HG02571 (cell line): ENCODE measurements at regions not wholly inside any gene's neighbourhood (a gene's known extent, or its start where the extent isn't known, plus 50 kb on each side); places are given as distances from the start of the nearest gene placed in this dataset.

Experiments
- ATAC-seq: cut with Tn5 transposase; IDR thresholded peaks from one replicate; pipeline ENCODE4 v1.9.1; 2021; ENCODE audit warnings: mild to moderate bottlenecking, moderate library complexity; ENCODE audit not compliant: unreplicated experiment

GRCh38 chr21:40976198-40977109, 129.5 kb upstream of the DSCAM start:
- ATAC-seq = no peak

GRCh38 chr21:40985370-40985769, 138.4 kb upstream of the DSCAM start:
- ATAC-seq = no peak

GRCh38 chr21:40990366-40990765, 143.4 kb upstream of the DSCAM start:
- no peak for ATAC-seq

DNA sequence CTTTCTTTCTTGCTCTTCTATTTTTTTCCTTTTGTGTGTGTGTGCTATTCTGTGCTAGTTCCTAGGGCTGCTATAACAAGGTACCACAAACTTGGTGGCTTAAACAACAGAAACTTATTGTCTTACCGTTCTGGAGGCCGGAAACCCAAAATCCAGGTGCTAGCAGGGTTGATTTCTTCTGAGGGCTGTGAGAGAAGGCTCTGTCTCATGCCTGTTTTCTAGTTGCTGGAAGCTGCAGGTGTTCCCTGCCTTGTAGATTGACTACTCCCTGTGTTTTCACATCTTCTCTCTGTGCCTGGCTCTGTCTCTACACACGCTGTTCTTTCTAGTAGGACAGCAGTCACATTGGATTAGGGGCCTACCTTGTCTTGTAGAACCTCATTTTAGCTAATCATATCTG, 150.9 kb upstream of the DSCAM start:
- no peak for ATAC-seq

DNA sequence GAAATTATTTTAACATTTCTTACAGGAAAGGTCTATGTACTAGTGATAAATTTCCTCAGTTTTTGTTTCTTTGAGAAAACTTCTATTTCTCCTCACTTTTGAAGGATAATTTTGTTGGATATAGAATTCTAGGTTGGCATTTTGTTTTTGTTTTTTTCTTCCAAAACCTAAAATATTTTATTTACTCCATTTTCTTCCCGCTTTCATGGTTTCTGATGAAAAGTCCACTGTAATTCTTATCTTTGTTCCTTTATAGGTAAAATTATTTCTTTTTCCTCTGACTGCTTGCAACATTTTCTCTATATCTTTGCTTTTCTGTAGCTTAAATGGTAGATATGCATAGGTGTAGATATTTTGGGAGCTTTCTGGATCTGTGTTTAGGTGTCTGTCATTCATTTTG, 153.9 kb upstream of the DSCAM start:
- ATAC-seq = no peak

- no peak for ATAC-seq
These were observed 159.7 kb upstream of the DSCAM start for GRCh38 chr21:41006636-41007035.

DNA sequence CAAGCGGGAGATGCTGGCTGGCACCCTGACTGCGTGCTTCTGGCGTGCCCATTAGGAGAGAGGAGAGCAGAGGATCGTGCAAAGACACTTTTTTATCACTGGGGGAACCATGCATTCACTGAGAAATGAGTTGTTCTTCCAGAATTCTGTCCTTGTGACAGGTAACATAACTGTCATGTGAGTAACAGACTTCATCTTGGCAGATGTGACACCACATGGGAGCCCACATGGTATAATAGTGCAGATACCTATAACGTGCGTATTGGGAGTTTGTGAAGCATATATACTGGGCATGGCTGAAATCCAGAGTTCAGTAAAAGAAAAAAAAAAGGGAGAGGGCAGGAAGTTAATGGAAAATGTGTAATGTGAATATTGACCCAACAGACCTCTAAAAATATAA, 159.6 kb upstream of the BACE2 start:
- no peak for ATAC-seq

DNA sequence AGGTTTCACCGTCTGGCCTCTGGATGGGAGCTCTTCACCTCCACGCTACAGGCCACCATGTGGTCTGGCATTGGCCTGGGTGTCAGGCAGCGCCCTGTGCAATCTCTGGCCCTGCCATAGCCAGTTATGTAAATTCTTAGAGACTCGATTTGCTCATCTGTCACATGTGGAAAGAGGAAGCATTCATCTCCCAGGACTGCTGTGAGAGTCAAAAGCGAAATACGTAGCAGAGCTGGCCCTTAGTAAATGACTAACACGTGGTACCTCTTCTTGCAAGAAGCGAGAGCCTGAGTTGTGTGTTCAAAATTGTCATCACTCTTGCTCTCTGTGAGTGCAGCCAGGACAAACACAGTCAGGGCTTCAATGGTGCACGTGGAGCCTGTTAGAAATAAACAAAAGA, 159.0 kb upstream of the BACE2 start:
- no peak for ATAC-seq

GRCh38 chr21:41009398-41010100, 158.4 kb upstream of the BACE2 start:
- ATAC-seq = no peak

DNA sequence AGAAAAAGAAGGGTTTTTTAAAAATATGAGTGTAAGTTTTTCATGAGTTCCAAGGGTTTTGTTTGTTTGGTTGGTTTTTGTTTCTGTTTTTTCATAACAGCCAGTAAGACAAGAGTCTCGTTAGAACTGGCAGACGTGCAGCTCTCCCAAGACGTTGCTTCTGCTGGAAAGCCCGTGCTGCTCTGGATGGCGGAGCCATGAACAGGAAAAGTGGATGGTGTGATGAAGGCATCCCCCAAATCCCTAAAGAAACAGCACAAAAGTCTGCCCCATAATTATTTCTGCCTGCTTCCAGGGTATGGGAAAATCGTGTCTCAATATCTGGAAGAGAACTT, 157.9 kb upstream of the BACE2 start:
- ATAC-seq = no peak

- ATAC-seq = no peak
These were observed 156.7 kb upstream of the BACE2 start for GRCh38 chr21:41011098-41011731.

GRCh38 chr21:41011951-41012366, 156.0 kb upstream of the BACE2 start:
- no peak for ATAC-seq

GRCh38 chr21:41012425-41012824, 155.5 kb upstream of the BACE2 start:
- ATAC-seq = no peak

DNA sequence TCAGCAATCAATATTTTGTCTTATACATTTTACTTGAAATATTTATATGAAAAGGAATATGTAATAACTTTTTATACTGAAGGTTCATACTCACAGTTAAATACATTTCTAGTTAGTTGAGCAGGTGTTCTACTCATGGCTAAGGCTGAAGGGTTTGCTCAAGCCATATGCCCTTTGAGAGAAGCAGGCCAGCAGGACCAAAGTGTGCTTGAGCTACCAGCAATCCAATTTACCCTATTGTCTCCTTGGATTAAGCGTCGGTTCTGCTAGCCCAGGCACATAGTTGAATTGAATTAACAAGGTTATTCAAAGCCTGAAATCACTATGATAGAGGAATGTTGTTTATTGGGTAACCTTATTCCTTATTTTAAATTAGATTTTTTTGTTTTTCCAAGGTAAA, 151.5 kb upstream of the BACE2 start:
- no peak for ATAC-seq

- ATAC-seq = no peak
These were observed 149.5 kb upstream of the BACE2 start for GRCh38 chr21:41018431-41018830.

DNA sequence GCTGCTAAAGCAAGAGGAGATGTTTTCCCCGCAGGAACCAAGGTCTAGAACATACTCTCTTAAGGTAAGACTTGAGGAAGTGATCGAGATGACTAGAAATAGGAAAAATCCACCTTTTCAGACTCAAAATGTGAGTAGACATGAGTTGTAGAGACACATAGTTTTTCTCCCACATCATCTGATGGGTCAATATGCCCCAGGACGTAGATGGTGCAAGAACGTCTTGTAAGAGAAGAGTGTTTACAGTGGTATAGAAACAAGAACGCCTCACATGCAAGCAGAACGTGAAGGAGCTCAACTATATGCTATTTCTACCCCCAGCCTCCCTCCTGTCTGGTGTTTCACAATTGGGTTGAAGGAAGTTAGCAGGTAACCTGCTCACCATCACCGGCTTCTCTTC, 144.0 kb upstream of the BACE2 start:
- ATAC-seq = no peak

DNA sequence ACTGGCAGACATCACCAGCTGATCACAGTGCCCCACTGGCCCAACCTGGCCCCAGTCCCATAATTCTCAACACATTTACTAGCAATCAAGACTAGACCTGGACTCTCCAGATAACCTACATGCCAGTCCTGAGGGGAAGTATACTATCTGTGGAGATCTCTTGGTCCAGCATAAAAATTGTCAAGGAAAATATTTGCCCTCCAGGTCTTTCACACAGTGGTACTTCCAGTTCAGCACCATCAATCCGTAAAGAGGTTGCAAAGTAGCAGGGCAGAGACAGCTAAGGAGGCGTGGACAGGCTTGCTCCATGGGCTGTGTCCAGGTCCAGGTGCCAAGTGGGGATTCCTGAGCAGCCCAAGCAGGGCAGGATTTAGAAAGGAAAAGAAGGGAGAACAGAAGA, 143.6 kb upstream of the BACE2 start:
- no peak for ATAC-seq

DNA sequence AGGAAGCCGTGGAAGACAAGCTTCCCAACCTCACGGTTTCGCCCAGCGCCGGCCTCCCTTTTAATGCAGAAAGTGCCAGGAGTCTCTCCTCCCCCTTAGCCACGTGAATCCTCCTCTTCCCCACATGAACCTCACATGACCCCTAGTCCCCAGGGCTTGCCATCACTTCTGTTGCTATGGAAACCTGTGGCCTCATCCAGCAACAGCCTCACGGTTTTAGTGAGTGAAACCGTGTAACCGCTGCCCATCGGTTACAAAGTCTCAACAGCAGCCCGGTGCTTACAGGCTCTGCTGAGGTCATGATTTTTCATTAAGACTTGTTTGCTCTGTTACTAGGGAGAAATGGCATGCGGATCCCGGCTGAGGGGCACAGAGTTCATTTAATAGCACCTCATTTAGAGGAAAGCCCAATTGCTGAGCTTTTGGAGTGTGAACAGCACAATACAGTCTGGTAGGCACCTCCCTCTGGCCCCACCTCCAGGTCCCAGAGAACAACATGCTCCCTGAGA, 143.2 kb upstream of the BACE2 start:
- no peak for ATAC-seq

DNA sequence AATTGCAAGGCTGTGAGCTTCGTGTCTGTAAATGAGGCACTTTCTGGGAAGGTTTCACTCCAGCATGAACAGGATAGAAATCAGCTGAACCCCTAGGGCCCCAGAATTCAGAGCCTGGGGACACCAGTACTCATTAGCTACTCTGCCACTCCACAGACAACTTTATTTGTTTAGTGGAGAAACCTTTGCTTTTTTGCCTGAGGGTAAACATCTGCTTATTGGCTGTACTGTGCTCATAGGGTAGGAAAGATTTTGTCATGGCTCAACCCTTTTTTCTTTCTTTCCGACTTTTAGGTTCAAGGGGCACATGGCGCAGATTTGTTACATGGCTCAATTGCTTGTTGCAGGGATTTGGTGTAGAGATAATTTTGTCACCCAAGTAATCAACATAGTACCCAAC, 138.4 kb upstream of the BACE2 start:
- no peak for ATAC-seq

GRCh38 chr21:41031701-41032220, 136.2 kb upstream of the BACE2 start:
- no peak for ATAC-seq

GRCh38 chr21:41032541-41032940, 135.4 kb upstream of the BACE2 start:
- no peak for ATAC-seq

- no peak for ATAC-seq
These were observed 130.7 kb upstream of the BACE2 start for GRCh38 chr21:41037212-41037611.
